ENCODE measurements at regions not wholly inside any gene's neighbourhood (a gene's known extent, or its start where the extent isn't known, plus 50 kb on each side); places are given as distances from the start of the nearest gene placed in this dataset.

- no peak for DNase-seq (ENCODE audit: low read depth in 1 of 2, low spot score in 1 of 2)
- Histone ChIP-seq H3K4me3 (replicated peaks; ENCODE audit: insufficient read depth, low read length) (no peak overlapping the region), H3K27me3 (ENCODE audit: insufficient read depth, poor library complexity, severe bottlenecking) (no peaks in the 10 kb centered on the region), H3K27ac (replicated peaks) (no peak overlapping the region)
- no peak for TF ChIP-seq GABPA (IDR thresholded peaks at IDR 0.05; ENCODE audit: low read depth)
- TF ChIP-seq REST (IDR thresholded peaks at IDR 0.05; ENCODE audit: insufficient replicate concordance, low read depth), result no peak
- no peak for TF ChIP-seq CTCF (IDR thresholded peaks at IDR 0.05; ENCODE audit: insufficient read depth, low read length)
- TF ChIP-seq SPI1 (IDR thresholded peaks at IDR 0.05; ENCODE audit: borderline replicate concordance, low read depth), result no peak
- TF ChIP-seq POLR2AphosphoS5 (IDR thresholded peaks at IDR 0.05; ENCODE audit: low read depth), result no peak
Measured at GRCh38 chr1:98086796-98087441, 166.1 kb upstream of the DPYD start.

- DNase-seq (ENCODE audit: low read depth in 1 of 2, low spot score in 1 of 2), result no peak
- H3K4me3 ChIP-seq (replicated peaks; ENCODE audit: insufficient read depth, low read length), result no peak overlapping the region
- no peak for TF ChIP-seq POLR2AphosphoS5 (IDR thresholded peaks at IDR 0.05; ENCODE audit: low read depth)
- no peak for TF ChIP-seq REST (IDR thresholded peaks at IDR 0.05; ENCODE audit: insufficient replicate concordance, low read depth)
- TF ChIP-seq GABPA (IDR thresholded peaks at IDR 0.05; ENCODE audit: low read depth), result no peak
- TF ChIP-seq SPI1 (IDR thresholded peaks at IDR 0.05; ENCODE audit: borderline replicate concordance, low read depth), result no peak
- no peak for TF ChIP-seq CTCF (IDR thresholded peaks at IDR 0.05; ENCODE audit: insufficient read depth, low read length)
- H3K27me3 ChIP-seq (ENCODE audit: insufficient read depth, poor library complexity, severe bottlenecking), result no peaks in the 10 kb centered on the region
- H3K27ac ChIP-seq (replicated peaks), result no peak overlapping the region
Measured at GRCh38 chr1:98086156-98086555, 165.3 kb upstream of the DPYD start.

- no peak for DNase-seq (ENCODE audit: low read depth in 1 of 2, low spot score in 1 of 2)
- Histone ChIP-seq H3K4me3 (replicated peaks; ENCODE audit: insufficient read depth, low read length) (no peak overlapping the region), H3K27me3 (ENCODE audit: insufficient read depth, poor library complexity, severe bottlenecking) (no peaks in the 10 kb centered on the region), H3K27ac (replicated peaks) (no peak overlapping the region)
- TF ChIP-seq POLR2AphosphoS5 (IDR thresholded peaks at IDR 0.05; ENCODE audit: low read depth), result no peak
- no peak for TF ChIP-seq SPI1 (IDR thresholded peaks at IDR 0.05; ENCODE audit: borderline replicate concordance, low read depth)
- TF ChIP-seq CTCF (IDR thresholded peaks at IDR 0.05; ENCODE audit: insufficient read depth, low read length), result no peak
- TF ChIP-seq REST (IDR thresholded peaks at IDR 0.05; ENCODE audit: insufficient replicate concordance, low read depth), result no peak
- TF ChIP-seq GABPA (IDR thresholded peaks at IDR 0.05; ENCODE audit: low read depth), result no peak
Measured at GRCh38 chr1:98084188-98084587, 163.4 kb upstream of the DPYD start.
